ENCODE measurements at regions not wholly inside any gene's neighbourhood (a gene's known extent, or its start where the extent isn't known, plus 50 kb on each side); places are given as distances from the start of the nearest gene placed in this dataset.

- no peak overlapping the region for H2AFZ ChIP-seq (ENCODE audit: control insufficient read depth, low read length)
- H3K4me1 ChIP-seq (ENCODE audit: control insufficient read depth, extremely low read depth, insufficient read depth, low read length), result no peaks in the 10 kb centered on the region
- no peaks in the 10 kb centered on the region for H3K9me1 ChIP-seq (ENCODE audit: control insufficient read depth, extremely low read depth, insufficient read depth, low read length)
- DNase-seq (ENCODE audit: low read depth, low spot score), result no peak
- no peaks in the 10 kb centered on the region for H3K79me2 ChIP-seq (ENCODE audit: control insufficient read depth, insufficient read depth, low read length)
- no peaks in the 10 kb centered on the region for H3K27me3 ChIP-seq (ENCODE audit: control insufficient read depth, extremely low read depth, insufficient read depth, low read length)
- H3K4me2 ChIP-seq (ENCODE audit: control insufficient read depth, extremely low read depth, insufficient read depth, low read depth, low read length), result no peak overlapping the region
- H3K9ac ChIP-seq (ENCODE audit: control insufficient read depth, extremely low read depth, insufficient read depth, low read length), result no peak overlapping the region
- FAIRE-seq, result no peak
- H3K36me3 ChIP-seq (ENCODE audit: control insufficient read depth in 2 of 2, extremely low read depth in 1 of 2, insufficient read depth in 2 of 2, low read length in 2 of 2), result no peaks in the 10 kb centered on the region
- H4K20me1 ChIP-seq (ENCODE audit: control insufficient read depth, extremely low read depth, insufficient read depth, low read length), result no peaks in the 10 kb centered on the region
- H3K4me3 ChIP-seq (ENCODE audit: control insufficient read depth in 2 of 3, extremely low read depth in 1 of 3, insufficient read depth in 2 of 3, low read depth in 1 of 3, low read length in 3 of 3), result no peak overlapping the region
- dilution Hi-C loops (cut with MboI; ENCODE audit: extremely low pct_ligation_motif_present, low sequenced_read_pairs), result no loop called here
- TF ChIP-seq CTCF (optimal IDR thresholded peaks at IDR 0.05 in 1 of 3, IDR thresholded peaks at IDR 0.05 in 1 of 3, conservative IDR thresholded peaks at IDR 0.05 in 1 of 3; ENCODE audit: extremely low read depth in 1 of 3, insufficient read depth in 2 of 3, low read length in 3 of 3) (no peak), EZH2 (IDR thresholded peaks at IDR 0.05; ENCODE audit: low read length) (no peak)
- no peaks in the 10 kb centered on the region for H3K9me3 ChIP-seq (ENCODE audit: control insufficient read depth, low read depth, low read length)
- no peak overlapping the region for H3K27ac ChIP-seq (ENCODE audit: control insufficient read depth, insufficient read depth, low read length)
These were observed 420.3 kb downstream of the GABRG2 start for GRCh38 chr5:162487528-162488525.

GRCh38 chr5:162496100-162496808, 428.7 kb downstream of the GABRG2 start:
- Histone ChIP-seq H3K27ac (ENCODE audit: control insufficient read depth, insufficient read depth, low read length) (no peak overlapping the region), H3K27me3 (ENCODE audit: control insufficient read depth, extremely low read depth, insufficient read depth, low read length) (no peaks in the 10 kb centered on the region), H3K4me3 (ENCODE audit: control insufficient read depth in 2 of 3, extremely low read depth in 1 of 3, insufficient read depth in 2 of 3, low read depth in 1 of 3, low read length in 3 of 3) (no peak overlapping the region), H3K4me2 (ENCODE audit: control insufficient read depth, extremely low read depth, insufficient read depth, low read depth, low read length) (no peak overlapping the region), H3K36me3 (ENCODE audit: control insufficient read depth in 2 of 2, extremely low read depth in 1 of 2, insufficient read depth in 2 of 2, low read length in 2 of 2) (no peaks in the 10 kb centered on the region), H3K4me1 (ENCODE audit: control insufficient read depth, extremely low read depth, insufficient read depth, low read length) (no peaks in the 10 kb centered on the region), H3K9ac (ENCODE audit: control insufficient read depth, extremely low read depth, insufficient read depth, low read length) (no peak overlapping the region), H4K20me1 (ENCODE audit: control insufficient read depth, extremely low read depth, insufficient read depth, low read length) (no peaks in the 10 kb centered on the region), H3K9me3 (ENCODE audit: control insufficient read depth, low read depth, low read length) (peaks cover 3% of the 10 kb centered on the region), H3K9me1 (ENCODE audit: control insufficient read depth, extremely low read depth, insufficient read depth, low read length) (no peaks in the 10 kb centered on the region), H3K79me2 (ENCODE audit: control insufficient read depth, insufficient read depth, low read length) (no peaks in the 10 kb centered on the region), H2AFZ (ENCODE audit: control insufficient read depth, low read length) (no peak overlapping the region)
- dilution Hi-C loops (cut with MboI; ENCODE audit: extremely low pct_ligation_motif_present, low sequenced_read_pairs), result no loop called here
- TF ChIP-seq EZH2 (IDR thresholded peaks at IDR 0.05; ENCODE audit: low read length) (no peak), CTCF (optimal IDR thresholded peaks at IDR 0.05 in 1 of 3, IDR thresholded peaks at IDR 0.05 in 1 of 3, conservative IDR thresholded peaks at IDR 0.05 in 1 of 3; ENCODE audit: extremely low read depth in 1 of 3, insufficient read depth in 2 of 3, low read length in 3 of 3) (no peak)
- FAIRE-seq (no peak), DNase-seq (ENCODE audit: low read depth, low spot score) (no peak)

All from keratinocyte (primary cell).